NCI-H526 (cell line): ENCODE measurements at regions not wholly inside any gene's neighbourhood (a gene's known extent, or its start where the extent isn't known, plus 50 kb on each side); places are given as distances from the start of the nearest gene placed in this dataset.
"Not testable (repeated sequence)": the region's sequence is repeated elsewhere in the genome, so short reads cannot be mapped to it uniquely, and the experiment has no call there.

Source experiments
- DNase-seq, 2 experiments: peaks; one replicate each; lab custom pipeline; 2025; lab: John Stamatoyannopoulos, UW

DNA sequence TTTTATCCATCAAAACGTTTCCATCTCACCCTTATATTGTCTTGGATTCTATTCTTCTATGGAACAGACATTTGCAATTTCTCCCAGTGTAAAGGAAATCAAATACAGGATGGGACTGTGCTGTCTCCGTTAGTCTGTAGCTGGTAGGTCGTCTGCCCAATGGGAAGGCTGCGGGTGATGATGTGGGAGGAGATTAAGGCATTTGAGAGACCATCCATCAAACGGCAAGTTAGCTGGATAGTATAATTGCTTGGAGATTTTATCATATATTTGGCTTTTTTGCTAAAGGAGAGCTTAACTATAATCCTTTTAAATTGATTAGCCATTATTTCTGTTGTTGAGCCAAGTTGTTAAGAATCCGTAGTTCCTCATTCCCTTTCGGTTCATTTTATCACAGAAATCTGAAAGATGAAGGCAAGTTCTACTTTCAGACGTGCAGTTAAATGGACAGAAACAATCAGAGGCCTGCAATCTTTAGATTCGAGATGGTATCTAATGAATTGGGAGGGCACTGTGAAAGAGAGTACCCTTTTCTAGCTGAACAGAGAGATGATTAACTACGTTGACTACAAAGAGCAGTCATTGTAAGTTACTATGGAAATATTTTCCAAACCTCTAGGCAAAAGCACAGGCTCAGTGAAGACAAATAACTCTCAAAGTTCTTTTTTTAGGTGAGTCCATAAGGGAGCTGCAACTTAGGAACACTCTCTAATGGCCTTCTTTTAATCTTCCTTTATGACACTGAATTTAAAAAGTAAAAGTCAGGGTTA is 253.3 kb upstream of the KIAA1217 start:
- no peak for DNase-seq

GRCh38 chr10:23965123-23965522 is 243.8 kb upstream of the KIAA1217 start:
- no peak for DNase-seq

DNA sequence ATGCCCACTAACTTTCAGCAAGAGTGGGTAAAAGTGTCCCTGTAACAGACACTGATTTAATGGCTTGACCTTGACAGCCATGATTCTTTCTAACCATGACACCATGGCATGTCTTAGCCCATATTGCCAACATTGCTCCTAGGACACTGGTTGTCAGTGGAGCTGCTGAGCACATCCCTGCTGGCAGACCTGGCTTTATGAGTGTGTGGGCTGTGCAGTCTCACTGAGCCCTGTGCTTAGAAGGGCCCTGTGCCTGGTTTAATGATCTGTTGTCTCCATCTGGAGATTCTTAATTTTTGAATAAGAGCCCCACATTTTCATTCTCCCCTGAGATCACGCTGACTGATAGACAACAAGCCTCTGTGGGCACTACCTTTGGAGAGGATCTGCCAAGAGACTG is 243.1 kb upstream of the KIAA1217 start:
- no peak for DNase-seq

- no peak for DNase-seq
Observed at GRCh38 chr10:23966504-23967051, 242.4 kb upstream of the KIAA1217 start.

GRCh38 chr10:23968301-23968700 is 240.6 kb upstream of the KIAA1217 start:
- no peak for DNase-seq

GRCh38 chr10:23974746-23975272 is 234.1 kb upstream of the KIAA1217 start:
- DNase-seq, result peak in 1 of 2 experiments; percentile 3

GRCh38 chr10:23975431-23975830 is 233.5 kb upstream of the KIAA1217 start:
- DNase-seq, result no peak

- DNase-seq, result no peak
Observed at GRCh38 chr10:23976275-23976674, 232.7 kb upstream of the KIAA1217 start.

- DNase-seq, result no peak
Observed at GRCh38 chr10:23978317-23978716, 230.6 kb upstream of the KIAA1217 start.

DNA sequence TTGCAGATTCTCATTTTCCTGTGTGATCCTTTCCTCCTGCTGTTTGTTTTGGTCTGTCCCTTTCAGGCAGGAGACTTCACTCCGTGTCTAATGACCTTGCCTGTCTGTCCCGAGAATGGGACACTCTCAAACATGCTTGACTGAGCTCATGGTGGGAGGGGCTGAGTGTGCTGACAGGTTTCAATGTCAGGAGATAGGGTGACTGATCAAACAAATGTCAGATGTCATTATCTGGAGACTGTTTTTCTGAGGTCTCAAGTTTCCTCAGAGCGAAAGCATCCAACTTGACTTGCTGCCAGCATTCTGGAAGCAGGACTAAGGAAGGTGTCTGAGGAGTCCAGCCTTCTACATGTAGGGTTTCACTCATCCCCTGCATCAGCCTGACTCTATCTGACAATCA is 228.8 kb upstream of the KIAA1217 start:
- peak in 1 of 2 experiments; percentile 9 for DNase-seq

DNA sequence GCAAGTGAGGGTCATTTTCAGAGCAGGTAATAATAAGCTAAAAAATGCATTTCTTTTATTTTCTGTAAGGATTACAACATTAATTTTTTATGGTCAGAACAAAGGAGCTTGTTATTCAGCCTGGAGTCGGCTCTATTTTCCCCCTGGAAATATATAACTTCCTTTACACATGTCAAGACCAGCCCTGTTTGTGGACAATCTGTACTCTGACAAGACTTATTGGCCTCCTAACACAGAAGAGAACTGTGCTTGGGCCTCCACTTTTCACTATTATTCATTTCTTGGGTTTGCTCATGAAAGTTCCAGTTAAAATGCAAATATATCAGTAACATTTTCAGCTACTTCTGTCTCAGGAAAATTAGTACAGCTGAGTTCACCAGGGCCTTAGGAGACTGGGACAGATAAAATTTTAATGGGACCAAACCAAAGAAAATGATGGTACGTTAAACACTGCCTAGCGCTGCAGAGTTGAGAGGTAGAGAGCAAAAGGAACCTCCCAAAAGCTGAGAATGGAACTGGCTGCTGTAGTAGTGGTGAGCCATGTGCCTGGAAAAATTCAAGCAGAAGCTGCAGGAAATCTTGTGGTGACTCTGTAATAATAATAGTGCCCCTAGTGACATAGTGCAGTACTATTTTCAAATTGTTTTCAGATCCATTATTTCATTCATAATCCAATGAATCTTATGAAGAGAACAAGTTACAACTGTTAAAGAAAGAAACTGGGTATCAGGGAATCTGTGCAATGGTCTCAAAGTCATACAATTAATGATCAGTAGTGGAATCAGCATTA is 227.2 kb upstream of the KIAA1217 start:
- DNase-seq, result peak in 1 of 2 experiments; percentile 2

GRCh38 chr10:23984405-23984804 is 224.5 kb upstream of the KIAA1217 start:
- DNase-seq, result not testable (repeated sequence)

DNA sequence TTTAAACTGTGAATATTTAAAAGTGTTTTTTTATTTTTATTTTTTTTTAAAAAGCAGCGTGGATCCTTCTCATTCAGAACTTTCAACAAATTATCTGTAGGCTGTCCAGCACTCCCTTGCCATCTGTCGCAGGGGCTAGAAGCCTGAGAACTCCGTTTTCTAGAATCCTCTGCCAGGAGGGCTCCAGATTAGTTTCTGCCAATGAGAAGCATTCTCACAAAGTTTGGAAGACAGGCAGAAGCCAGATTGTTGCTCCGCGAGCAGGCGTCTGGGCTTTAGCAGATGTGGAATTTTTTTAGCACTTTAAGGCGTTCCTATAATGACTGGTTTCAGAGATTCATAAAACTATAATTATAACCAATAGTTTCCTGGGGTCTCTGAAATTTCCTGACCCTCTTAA is 220.9 kb upstream of the KIAA1217 start:
- no peak for DNase-seq

GRCh38 chr10:23994459-23995046 is 214.4 kb upstream of the KIAA1217 start:
- DNase-seq, result peak in 1 of 2 experiments; percentile 67

GRCh38 chr10:23999445-23999844 is 209.5 kb upstream of the KIAA1217 start:
- no peak for DNase-seq

DNA sequence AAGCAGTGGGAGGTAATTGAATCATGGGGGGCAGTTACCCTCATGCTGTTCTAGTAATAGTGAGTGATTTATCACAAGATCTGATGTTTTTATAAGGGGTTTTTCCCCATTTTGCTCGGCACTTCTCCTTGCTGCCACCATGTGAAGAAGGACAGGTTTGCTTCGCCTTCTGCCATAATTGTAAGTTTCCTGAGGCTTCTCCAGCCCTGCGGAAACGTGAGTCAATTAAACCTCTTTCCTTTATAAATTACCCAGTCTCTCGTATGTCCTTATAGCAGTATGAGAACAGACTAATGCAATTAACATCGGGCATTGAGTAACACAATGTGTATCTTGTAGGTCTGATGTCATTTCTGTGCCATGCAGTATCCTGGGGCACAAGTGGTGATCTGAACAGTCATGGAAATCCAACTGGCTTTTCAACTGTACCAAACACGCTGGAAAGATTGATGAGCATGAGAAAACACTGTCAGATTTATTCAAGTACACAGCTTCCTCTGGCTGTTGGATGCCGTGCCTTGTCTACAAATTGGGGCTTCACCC is 208.6 kb upstream of the KIAA1217 start:
- DNase-seq, result no peak

DNA sequence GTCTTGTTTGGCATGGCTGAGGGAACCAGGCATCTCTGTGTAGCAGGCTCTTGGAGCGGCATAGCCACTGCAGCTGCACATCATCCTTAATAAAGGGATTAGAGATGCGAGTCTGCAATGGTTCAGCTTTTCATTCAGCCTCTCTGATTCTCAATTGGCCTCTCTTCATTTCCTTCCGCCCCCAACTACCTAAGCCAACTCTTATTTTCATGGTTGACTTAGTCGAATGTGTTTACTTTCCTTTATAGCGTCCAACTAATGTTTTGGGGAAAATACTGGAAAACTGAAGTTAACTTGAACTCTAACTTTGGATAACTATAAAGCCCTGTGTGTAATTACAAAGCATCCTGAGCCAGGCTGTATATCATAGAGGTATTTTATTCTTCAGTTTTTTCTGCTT is 202.2 kb upstream of the KIAA1217 start:
- DNase-seq, result no peak

- DNase-seq, result no peak
Observed at GRCh38 chr10:24007359-24007758, 201.6 kb upstream of the KIAA1217 start.

DNA sequence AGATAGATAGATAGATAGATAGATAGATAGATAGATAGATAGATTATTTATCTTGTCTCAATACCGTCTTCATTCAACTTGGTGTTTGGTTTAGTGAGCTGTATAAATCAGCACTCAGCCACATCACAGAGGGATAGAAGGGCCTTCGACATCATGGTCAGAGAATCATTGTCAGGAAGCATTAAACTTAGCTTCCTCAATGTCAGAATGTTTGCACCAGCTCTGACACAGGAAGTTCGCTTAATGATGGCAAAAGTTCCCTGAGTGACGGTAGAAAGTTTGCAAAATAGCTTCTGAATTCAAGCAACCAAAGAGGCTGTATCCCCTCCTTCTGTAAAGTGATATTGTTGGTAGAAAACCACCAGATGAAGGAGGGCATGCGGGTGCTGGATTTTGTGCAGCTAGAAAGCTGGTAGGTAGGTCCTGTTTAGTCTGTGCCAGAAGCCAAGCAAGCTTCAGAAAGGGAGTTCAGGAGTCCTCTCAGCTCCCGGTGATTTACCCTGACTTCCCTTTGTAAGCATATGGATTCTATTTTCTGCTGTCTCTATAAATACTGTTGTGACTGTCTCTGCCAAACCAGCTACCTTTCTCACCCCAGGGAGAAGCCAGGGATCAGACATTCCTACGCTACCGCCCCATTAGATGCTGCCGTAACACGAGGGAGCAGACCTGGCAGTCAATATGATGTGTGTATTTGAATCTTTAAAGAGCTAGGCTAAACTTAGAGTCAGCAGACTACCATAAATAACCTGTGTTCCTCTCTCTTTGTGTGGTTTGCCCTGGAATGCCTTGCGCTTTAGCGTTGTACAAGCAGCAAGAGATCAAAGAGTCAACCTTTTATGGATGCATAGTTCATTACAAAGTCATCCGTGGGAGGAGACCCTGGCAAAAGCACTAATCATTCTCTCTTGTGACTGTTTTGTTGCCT is 200.5 kb upstream of the KIAA1217 start:
- no peak for DNase-seq

- DNase-seq, result no peak
Observed at GRCh38 chr10:24009115-24009514, 199.8 kb upstream of the KIAA1217 start.

GRCh38 chr10:24009736-24010135 is 199.2 kb upstream of the KIAA1217 start:
- DNase-seq, result no peak
